Psoas muscle (tissue), 7 donors: ENCODE measurements at regions not wholly inside any gene's neighbourhood (a gene's known extent, or its start where the extent isn't known, plus 50 kb on each side); places are given as distances from the start of the nearest gene placed in this dataset.
A peak's percentile ranks its signal among the peaks of the same experiment; 100 is the strongest.
"Not testable (repeated sequence)": the region's sequence is repeated elsewhere in the genome, so short reads cannot be mapped to it uniquely, and the experiment has no call there.

Experiments used
- ATAC-seq, 4 donors: fragments of 200-7000 bp; cut with Tn5 transposase; one replicate each; pipeline ENCODE4 v1.9.1; 2020; ENCODE audit warnings: moderate library complexity in 3 of 4, mild to moderate bottlenecking in 2 of 4
- DNase-seq, 2 donors: peaks; one replicate each; pipeline ENCODE4 v3.0.0-alpha.2; 2020
- H3K27ac ChIP-seq: fragments of 200-600 bp; one replicate; pipeline ENCODE4 v1.8.0; 2022
- H3K27me3 ChIP-seq, 3 donors: fragments of 200-600 bp in 1 of 3; one replicate each; pipeline versions ENCODE4 v1.6.1 to v1.8.0; 2013 to 2022; ENCODE audit warnings: low read length in 2 of 3, mild to moderate bottlenecking in 2 of 3, moderate library complexity in 1 of 3; ENCODE audit not compliant: insufficient read depth in 3 of 3
- H3K36me3 ChIP-seq, 2 donors: fragments of 200-600 bp in 1 of 2; one replicate each; pipeline versions ENCODE4 v1.6.1 to v1.8.0; 2013 to 2022; ENCODE audit warnings: low read depth in 1 of 2, mild to moderate bottlenecking in 1 of 2, moderate library complexity in 1 of 2; ENCODE audit not compliant: insufficient read depth in 1 of 2
- H3K4me1 ChIP-seq: fragments of 200-600 bp; one replicate; pipeline ENCODE4 v1.8.0; 2022
- H3K4me3 ChIP-seq: fragments of 200-600 bp; one replicate; pipeline ENCODE4 v1.8.0; 2022; ENCODE audit warnings: mild to moderate bottlenecking
- H3K9me3 ChIP-seq: fragments of 200-600 bp; one replicate; pipeline ENCODE4 v1.8.0; 2022
- WGBS, 3 donors: extraction: QIAGEN DNeasy Blood & Tissue Kit; methylation state at CpG; one replicate each; pipeline versions ENCODE4 v1.1.6 to v1.1.7; 2013; 5-methylcytosine and 5-hydroxymethylcytosine counted together
- intact Hi-C, 2 donors: fragments of 100-400 bp; cut with DNase I; formaldehyde crosslinking; loops; one replicate each; pipeline versions ENCODE4 v1.11.0 to v1.14.2; 2022
- donor health status: healthy with polysubstance abuse.
- donor health status: DM: no; HTN: no; CAD: no; lungs with moderate emphysema.
- donor health status: Bipolar disorder and iron deficiency.
- donor health status: healthy.
- donor health status: DM: yes; HTN: yes; CAD: no.
- donor health status: DM: no; HTN: no; CAD: no.
- donor health status: DM: yes; HTN: yes; CAD: no.

DNA sequence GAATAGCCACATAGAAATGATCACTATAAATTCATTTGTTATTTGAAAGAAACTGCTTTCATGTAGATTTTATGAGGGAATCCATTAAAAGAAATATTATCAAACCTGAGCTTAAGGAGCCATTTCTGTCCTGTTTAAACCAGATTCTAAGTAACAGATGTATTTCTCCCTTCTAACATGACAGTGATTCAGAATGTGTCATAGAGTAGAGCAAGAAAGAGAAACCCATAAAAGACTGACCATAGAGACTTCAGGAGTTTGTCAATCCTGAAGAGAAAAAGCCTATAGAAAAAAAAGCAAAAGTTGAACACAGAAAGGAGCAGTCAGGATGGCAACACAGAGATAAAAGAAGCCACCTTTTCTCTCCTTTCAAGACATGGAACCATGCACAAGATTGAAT is 390.6 kb downstream of the PRIM2 start:
- H3K4me3 ChIP-seq, H3K9me3 ChIP-seq, ATAC-seq, H3K27me3 ChIP-seq, H3K4me1 ChIP-seq, H3K27ac ChIP-seq, H3K36me3 ChIP-seq, DNase-seq, intact Hi-C loops: not testable (repeated sequence)

DNA sequence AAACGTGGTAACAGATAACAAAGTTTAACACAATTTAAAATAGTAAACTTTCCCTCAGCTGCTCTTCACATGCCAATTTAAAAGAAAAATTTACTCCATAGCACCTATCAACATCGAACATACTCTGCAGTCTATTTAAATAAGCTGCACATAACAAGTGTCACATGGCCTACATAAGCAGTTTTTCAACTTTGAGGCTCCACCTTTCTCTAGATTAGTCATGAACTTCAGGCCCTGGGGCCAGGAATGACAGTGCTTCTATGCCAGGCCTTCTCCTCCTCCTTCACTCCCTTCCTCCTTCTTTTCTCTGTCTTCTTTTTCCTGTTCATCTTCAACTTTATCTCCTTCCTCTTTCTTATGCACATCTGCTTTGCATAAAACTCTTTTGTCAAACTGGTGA is 405.1 kb downstream of the PRIM2 start:
- intact Hi-C loops, ATAC-seq, H3K4me1 ChIP-seq, H3K27ac ChIP-seq, H3K4me3 ChIP-seq, H3K36me3 ChIP-seq, DNase-seq, H3K27me3 ChIP-seq, H3K9me3 ChIP-seq: not testable (repeated sequence)
- WGBS, 3 donors = 68 to 90% (median 71%) methylated on average over 1 of the region's 2 CpGs

- H3K9me3 ChIP-seq, H3K4me1 ChIP-seq, intact Hi-C loops, H3K27me3 ChIP-seq, H3K36me3 ChIP-seq, H3K27ac ChIP-seq, ATAC-seq, DNase-seq, H3K4me3 ChIP-seq: not testable (repeated sequence)
- 75 to 82% (median 76%) methylated on average over 10 of the region's 10 CpGs for WGBS, 3 donors
Observed at GRCh38 chr6:57723815-57724401, 406.5 kb downstream of the PRIM2 start.

DNA sequence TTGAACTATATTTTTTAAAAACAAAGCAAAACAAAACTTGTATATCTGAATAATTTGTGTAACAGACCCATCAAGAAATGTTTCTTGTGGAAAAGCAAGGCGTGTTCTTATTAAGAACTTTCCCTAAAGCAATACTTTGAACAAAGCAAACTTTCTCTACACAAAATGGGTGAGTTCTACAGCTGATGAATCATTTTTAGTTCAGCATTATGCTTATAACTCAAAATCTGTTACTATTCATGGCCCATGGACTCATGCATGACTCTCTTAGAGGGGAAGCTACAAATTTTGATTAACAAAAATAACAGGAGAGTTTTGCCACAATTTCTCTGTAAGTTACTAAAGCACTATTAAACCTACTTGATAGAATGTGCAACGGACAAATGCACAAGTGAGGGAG is 412.0 kb downstream of the PRIM2 start:
- H3K4me1 ChIP-seq, intact Hi-C loops, DNase-seq, H3K27ac ChIP-seq, H3K9me3 ChIP-seq, H3K4me3 ChIP-seq, H3K27me3 ChIP-seq, H3K36me3 ChIP-seq, ATAC-seq: not testable (repeated sequence)
- 53 to 71% (median 63%) methylated on average over 1 of the region's 2 CpGs for WGBS, 3 donors

DNA sequence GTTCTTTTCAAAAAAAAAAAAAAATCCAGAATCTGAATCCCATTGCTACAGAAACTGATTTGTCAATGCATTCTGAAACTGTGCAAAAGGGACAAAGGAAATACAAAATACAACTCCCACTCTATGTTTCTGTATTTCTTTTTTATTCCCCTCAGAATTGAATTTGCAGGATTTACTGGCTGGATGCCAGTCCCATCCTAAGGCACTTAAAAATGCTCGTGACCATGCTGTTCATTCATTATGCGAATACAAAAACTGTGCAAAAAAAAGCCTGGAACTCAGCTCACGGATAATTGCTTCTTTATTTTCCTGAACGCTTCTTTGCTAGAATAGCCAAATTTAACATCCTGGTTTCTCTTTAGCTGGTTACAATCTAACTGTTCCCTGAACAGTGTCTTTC is 413.3 kb downstream of the PRIM2 start:
- H3K27me3 ChIP-seq, DNase-seq, H3K9me3 ChIP-seq, H3K27ac ChIP-seq, intact Hi-C loops, ATAC-seq, H3K36me3 ChIP-seq, H3K4me1 ChIP-seq, H3K4me3 ChIP-seq: not testable (repeated sequence)
- WGBS, 3 donors = 47 to 60% (median 49%) methylated on average over 4 of the region's 4 CpGs

DNA sequence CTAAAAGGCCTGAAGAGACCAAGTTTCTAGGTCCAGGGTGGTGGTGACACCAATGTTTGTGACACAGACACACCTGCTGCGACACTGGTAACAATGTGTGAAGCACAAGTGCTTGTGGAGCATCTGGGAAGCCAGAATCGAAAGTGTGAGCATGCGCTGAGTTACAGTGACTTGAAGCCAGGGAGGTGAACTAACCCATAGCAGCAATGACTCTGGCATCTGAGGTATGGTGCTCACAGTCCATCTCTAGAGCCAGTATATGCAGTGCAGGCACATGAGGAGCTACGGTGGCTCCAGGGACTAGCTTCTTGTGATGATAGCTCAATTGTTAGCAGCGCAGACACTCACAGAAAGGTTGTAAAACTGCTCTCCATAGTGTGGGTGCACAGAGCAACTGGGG is 430.3 kb downstream of the PRIM2 start:
- H3K9me3 ChIP-seq, H3K27me3 ChIP-seq, H3K4me1 ChIP-seq, intact Hi-C loops, DNase-seq, H3K27ac ChIP-seq, H3K4me3 ChIP-seq, ATAC-seq, H3K36me3 ChIP-seq: not testable (repeated sequence)
- WGBS, 3 donors = 74 to 83% (median 81%) methylated on average over 3 to 5 of the region's 5 CpGs

DNA sequence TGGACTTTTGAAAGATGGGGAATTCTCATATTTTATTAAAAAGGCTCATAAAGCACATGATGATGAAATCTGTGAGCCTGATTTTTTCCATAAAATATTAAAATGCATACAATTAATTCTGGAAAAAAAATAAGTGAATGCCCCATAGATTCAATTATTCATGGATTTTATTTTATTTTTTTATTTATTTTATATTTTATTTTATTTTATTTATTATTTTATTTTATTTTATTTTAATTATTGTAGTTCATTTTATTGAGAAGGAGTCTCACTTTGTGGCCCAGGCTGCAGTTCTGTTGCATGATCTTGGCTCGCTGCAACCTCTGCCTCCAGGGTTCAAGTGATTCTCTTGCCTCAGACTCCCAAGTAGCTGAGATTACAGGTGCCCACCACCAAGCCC is 442.4 kb downstream of the PRIM2 start:
- H3K4me1 ChIP-seq, H3K36me3 ChIP-seq, H3K4me3 ChIP-seq, H3K9me3 ChIP-seq, intact Hi-C loops, DNase-seq, H3K27ac ChIP-seq, H3K27me3 ChIP-seq, ATAC-seq: not testable (repeated sequence)
- 75 to 82% (median 81%) methylated on average over 1 of the region's 1 CpG for WGBS, 3 donors

- intact Hi-C loops, H3K4me1 ChIP-seq, H3K36me3 ChIP-seq, H3K9me3 ChIP-seq, DNase-seq, H3K4me3 ChIP-seq, ATAC-seq, H3K27ac ChIP-seq: not testable (repeated sequence)
- WGBS, 3 donors = 3 to 4% (median 4%) methylated on average over 24 to 25 of the region's 25 CpGs
- H3K27me3 ChIP-seq = peaks cover 0 to 18% (median 0%) of the 10 kb centered on the region in 3 donors
Observed at GRCh38 chr6:57792720-57793397, 475.4 kb downstream of the PRIM2 start.

DNA sequence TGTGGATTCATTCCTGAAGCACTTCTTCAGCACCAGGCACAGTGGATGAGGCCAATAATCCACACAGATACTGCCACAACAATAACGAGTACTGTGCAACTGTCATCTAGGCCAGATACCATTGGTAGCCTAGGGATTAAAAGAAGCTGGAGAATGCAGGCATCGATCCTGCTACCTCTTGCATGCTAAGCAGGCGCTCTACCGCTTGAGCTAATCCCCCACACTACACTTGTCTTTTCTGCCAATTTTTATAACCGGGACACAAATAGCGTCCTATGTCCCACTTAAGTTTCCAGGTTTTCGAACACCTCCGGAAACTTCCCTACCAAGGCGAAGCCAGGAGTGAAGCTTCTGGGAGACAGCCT is 475.9 kb downstream of the PRIM2 start:
- 4 to 6% (median 6%) methylated on average over 9 of the region's 9 CpGs for WGBS, 3 donors
- H3K4me1 ChIP-seq, H3K36me3 ChIP-seq, H3K9me3 ChIP-seq, ATAC-seq, H3K27ac ChIP-seq, intact Hi-C loops, DNase-seq, H3K4me3 ChIP-seq: not testable (repeated sequence)
- H3K27me3 ChIP-seq = peaks cover 0 to 18% (median 0%) of the 10 kb centered on the region in 3 donors

GRCh38 chr6:57799703-57800479 is 482.5 kb downstream of the PRIM2 start:
- H3K27me3 ChIP-seq = peaks cover 2 to 18% (median 3%) of the 10 kb centered on the region in 3 donors
- H3K9me3 ChIP-seq, H3K27ac ChIP-seq, DNase-seq, intact Hi-C loops, H3K36me3 ChIP-seq, H3K4me1 ChIP-seq, ATAC-seq: not testable (repeated sequence)
- peak overlapping the region; percentile 38 for H3K4me3 ChIP-seq
- 2% methylated on average over 35 to 38 of the region's 38 CpGs for WGBS, 3 donors

DNA sequence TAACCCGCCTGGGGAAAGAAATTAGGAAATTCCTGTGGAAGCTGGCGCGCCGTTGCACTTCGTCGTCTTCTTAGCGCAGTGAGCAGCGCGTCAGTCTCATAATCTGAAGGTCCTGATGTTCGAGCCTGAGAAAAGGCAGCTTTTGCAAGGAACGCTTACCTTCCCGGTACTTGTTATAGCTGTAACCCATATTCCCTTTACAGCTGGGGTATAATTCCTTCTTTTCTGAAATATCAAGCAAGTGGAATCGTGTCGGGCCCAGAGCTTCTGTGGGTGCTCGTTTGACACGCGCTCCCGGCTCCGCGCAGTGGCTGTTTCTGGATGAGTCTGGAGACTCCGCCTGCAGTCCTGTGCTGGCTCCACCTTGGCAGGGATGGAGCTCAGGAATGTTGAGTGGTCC is 491.2 kb downstream of the PRIM2 start:
- H3K27ac ChIP-seq, H3K4me1 ChIP-seq, ATAC-seq, H3K9me3 ChIP-seq, DNase-seq, intact Hi-C loops, H3K4me3 ChIP-seq, H3K36me3 ChIP-seq: not testable (repeated sequence)
- peaks cover 3 to 33% (median 3%) of the 10 kb centered on the region in 3 donors for H3K27me3 ChIP-seq
- WGBS, 3 donors = 2 to 4% (median 3%) methylated on average over 20 to 21 of the region's 21 CpGs
